SKM-1 treated with dmso at 0.1 percent for 144 hours (cell line): ENCODE measurements at regions not wholly inside any gene's neighbourhood (a gene's known extent, or its start where the extent isn't known, plus 50 kb on each side); places are given as distances from the start of the nearest gene placed in this dataset.
A peak's percentile ranks its signal among the peaks of the same experiment; 100 is the strongest.
"Not testable (repeated sequence)": the region's sequence is repeated elsewhere in the genome, so short reads cannot be mapped to it uniquely, and the experiment has no call there.

Experiments
- DNase-seq: peaks from one replicate; lab custom pipeline; 2025; ENCODE audit not compliant: unreplicated experiment; lab: John Stamatoyannopoulos, UW

GRCh38 chr2:160550048-160550447, 56.4 kb upstream of the RBMS1 start:
- no peak for DNase-seq

DNA sequence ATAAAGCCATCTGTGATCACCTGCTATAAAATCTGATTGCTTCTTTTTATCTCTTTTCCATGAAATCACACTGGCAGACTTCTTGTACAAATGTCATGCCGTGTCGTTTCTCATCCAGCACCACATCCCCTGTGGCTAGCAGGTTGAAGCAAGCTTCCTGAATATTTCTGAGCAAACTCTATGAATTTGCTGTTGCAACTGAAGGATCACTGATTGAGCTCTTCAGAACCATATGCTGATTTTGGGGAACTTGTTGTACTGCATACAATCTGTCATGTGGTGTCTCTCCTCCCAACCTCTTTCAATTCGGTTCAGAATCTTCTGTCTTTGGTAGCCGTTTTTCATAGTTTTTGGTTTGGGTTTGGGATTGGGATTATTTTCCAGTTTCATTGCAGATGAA, 57.7 kb upstream of the RBMS1 start:
- DNase-seq: peak; percentile 50

- no peak for DNase-seq
Measured at GRCh38 chr2:160555420-160556071, 61.9 kb upstream of the RBMS1 start.

GRCh38 chr2:160557903-160558302, 64.3 kb upstream of the RBMS1 start:
- DNase-seq: no peak

GRCh38 chr2:160558531-160558930, 64.9 kb upstream of the RBMS1 start:
- DNase-seq: no peak

- peak; percentile 31 for DNase-seq
Measured at GRCh38 chr2:160561551-160562295, 68.1 kb upstream of the RBMS1 start.

DNA sequence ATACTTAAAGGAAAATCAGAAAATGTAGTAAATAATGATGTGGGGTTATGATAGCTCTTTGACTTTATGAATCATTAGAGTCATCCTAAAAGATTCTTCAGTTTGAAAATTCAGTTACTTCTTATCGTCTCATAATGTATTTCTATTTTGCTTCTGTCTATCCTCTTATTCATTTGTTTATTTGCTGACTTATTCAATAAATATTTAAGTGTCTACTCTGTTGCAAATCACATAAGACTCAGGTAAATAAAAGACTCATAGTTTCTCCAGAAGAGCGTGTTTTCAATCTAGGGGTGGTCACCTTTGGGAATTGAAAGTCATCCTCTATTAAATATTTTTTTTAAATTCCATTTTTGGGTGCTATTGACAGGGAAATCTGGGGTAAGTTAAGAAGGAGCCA, 69.1 kb upstream of the RBMS1 start:
- no peak for DNase-seq

DNA sequence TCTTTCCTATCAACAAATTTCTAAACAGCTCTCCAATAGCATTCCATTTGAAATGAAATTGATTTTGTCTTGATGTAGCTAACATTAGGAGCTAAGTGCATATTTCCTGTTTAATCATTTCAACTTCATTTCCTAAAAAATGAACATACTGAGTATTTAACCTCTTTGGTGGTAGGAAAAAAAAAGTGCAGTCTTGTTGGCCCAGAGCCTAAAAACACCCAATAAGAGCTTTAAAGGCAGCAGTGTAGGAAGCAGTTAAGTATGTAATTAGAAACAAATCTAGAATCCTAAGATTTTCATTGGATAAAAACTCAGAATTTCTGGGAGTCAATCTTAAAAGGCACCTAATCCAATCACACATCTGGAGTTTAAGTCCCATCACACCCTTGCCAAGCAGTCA, 71.0 kb upstream of the RBMS1 start:
- no peak for DNase-seq

DNA sequence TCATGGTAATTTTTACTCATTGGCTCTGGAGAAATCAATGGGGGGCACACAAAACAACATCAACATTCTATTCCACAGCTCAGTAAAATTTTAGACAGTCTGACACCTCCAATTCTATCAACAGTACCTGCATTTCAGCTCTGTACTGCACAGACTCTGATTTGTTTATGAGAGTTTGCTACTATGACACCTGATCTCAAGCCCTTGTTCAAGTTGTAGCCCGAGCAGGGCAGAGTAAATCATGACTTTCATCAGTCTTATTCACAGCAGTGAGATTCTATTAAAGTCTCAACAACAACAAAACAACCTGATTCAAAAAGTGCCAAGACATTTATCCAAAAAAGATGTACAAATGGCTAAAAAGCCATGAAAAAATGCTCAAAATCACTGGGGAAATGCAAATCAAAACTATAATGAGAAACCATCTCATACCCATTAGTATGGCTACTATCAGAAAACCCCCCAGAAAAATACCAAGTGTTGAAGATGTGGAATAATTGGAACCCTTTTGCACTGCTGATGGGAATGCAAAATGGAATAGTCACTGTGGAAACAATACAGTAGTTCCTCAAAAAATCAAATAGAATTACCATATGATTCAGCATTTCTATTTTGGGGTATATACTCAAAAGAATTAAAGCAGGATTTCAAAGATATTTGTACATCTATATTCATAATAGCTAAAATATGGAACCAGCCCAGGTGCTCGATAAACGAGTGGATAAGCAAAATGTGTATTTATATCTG, 71.7 kb upstream of the RBMS1 start:
- DNase-seq: no peak

DNA sequence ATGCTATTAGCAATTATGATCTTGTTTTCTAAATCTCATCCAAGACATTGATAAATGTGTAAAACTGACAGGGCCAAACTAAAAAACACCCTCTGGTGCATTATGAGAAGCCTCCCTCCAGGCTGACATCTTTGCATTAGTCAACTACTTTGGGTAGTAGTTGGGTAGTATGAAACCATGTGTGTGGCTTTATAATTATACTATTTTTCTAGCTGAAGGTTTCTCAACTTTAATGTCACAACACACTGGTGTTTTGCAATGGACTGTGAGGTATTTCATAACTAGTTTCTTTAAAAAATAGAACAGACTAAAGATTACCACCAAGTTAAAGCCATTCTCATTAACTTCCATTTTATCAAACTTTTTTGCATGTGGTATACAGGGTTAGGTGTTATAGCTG, 73.1 kb upstream of the RBMS1 start:
- peak; percentile 85 for DNase-seq

- no peak for DNase-seq
Measured at GRCh38 chr2:160568856-160569255, 75.2 kb upstream of the RBMS1 start.

DNA sequence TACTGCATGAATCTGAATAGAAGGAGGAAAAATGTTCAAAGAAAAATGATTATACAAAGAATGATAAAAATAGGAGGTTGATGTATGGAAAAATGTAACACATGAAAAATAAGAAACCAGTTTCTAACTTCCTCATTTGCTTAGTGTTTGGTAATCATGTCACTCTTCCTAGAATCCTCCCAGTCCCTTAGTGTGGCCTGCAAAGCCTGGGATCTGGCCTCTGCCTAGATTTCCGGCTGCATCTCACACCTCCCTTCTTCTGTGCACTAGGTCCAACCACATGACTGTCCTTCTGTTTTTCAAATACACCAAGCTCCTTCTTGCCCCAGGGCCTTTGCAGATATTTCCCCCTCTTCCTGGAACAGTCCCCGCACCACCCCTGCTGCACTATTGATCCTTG, 76.8 kb upstream of the RBMS1 start:
- DNase-seq: peak; percentile 74

DNA sequence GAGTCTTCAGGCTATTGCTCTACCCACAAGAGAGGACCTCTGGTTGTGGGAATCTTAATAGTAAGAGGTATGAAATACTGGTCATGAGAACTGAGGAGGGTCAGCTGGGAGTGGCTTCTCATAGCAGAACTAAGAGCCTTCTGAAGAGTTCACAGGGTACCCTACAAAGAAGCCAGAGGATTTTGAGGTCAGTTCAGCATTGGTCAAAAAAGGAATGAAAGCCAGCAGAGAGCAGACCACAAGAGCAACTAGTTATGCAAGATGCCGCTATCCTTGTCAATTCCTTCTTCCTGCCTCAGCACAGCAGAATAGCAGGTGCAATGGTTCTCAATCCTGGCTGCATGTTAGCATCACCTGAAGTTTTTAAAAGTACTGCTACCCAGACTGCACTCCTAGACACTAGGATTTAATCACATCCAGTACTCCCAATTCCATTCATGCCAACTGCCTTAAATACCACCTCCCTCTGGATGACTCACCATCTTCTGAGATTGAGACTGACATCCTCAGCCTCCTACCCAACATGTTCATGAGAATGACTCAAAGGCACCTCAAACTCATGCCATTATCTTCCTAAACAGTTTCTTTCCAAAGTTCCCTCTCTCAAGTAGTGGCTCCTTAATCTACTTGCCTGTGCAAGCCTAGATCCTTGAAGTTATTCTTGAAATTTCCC, 81.0 kb upstream of the RBMS1 start:
- peak; percentile 59 for DNase-seq

DNA sequence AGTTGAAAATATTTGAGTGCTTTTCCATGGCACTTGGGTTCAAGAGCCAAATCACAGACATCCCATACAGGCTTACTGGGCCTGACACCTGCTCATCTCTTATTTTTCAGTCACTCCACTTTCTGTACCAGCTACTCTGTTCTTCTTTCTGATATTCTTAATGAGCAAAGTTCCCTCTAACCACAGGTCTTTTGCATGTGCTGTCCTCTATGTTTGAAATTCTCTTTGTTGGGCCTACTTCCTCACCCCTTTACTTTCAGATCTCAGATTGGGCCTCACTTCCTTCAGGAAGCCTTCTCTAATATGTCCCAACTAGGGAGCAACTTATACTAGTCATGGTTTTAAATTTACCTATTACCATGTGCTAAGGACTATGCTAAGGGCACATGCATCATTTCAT, 81.8 kb upstream of the RBMS1 start:
- DNase-seq: no peak

DNA sequence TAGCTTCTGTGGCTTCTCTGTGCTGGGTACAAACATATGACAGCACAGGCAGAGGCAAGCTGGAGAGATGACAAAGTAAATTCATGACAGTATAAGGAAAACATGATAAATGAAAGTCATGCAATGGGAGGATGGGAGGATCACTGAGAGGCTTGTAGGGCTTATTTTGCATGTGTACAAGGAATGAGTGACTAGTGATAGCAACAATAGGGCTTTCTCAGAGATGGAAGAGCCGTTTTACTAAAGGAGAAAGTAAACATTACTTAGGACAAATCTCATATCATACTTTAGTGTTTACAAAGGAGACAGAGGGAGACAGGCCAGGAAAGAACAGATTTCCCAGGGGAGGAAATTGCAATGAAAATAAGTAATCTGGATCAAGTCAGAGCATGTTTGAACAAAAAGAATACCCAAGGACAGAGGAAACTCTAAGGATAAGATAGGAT, 82.5 kb upstream of the RBMS1 start:
- DNase-seq: no peak

DNA sequence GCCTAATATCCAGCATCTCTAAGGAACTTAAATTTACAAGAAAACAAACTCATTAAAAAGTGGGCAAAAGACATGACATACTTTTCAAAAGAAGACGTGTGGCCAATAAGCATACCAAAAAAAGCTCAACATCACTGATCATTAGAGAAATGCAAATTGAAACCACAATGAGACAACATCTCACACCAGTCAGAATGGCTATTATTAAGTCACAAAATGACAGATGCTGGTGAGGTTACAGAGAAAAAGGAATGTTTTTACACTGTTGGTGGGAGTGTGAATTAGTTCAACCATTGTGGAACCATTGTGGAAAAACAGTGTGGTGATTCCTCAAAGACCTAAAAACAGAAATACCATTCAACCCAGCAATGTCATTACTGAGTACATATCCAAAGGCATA, 83.5 kb upstream of the RBMS1 start:
- DNase-seq: not testable (repeated sequence)

DNA sequence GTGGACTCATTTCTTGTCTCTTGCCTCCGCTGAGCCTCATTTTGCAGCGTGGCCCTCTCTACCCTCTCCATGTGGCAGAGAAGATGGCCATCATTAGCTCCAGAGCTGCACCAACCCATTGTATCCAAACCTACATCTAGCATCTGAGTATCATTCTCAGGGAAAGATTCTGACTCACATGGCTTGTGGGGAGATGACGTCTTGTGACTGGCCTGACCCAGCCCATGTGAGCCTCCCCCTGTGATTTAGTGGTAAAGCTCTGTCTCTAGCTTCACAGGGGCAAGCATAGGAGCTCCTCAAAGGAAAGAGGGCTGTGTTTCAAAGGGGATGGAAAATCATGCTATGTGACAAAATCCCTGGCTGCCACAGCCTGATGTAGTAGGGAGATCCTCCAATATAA, 87.4 kb upstream of the RBMS1 start:
- DNase-seq: no peak

DNA sequence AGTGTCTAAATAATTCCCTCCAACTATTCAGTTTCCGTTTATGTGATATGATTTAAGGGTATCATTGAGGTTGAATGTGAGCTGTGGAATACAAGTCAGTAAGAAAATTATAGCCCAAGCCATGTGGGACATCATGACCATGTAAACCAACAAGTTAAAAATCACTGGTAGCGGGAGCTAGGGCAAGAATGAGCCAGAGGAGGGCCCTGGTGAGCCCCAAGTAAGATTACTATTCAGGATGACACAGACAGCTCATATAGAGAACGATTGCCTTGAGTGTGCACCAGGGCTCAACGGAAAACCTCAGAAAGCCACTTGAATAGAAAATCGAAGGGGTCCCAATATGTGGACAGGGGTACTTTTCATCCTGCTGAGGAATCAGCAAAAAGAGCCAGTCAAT, 87.8 kb upstream of the RBMS1 start:
- DNase-seq: no peak

- no peak for DNase-seq
Measured at GRCh38 chr2:160582081-160582480, 88.5 kb upstream of the RBMS1 start.

DNA sequence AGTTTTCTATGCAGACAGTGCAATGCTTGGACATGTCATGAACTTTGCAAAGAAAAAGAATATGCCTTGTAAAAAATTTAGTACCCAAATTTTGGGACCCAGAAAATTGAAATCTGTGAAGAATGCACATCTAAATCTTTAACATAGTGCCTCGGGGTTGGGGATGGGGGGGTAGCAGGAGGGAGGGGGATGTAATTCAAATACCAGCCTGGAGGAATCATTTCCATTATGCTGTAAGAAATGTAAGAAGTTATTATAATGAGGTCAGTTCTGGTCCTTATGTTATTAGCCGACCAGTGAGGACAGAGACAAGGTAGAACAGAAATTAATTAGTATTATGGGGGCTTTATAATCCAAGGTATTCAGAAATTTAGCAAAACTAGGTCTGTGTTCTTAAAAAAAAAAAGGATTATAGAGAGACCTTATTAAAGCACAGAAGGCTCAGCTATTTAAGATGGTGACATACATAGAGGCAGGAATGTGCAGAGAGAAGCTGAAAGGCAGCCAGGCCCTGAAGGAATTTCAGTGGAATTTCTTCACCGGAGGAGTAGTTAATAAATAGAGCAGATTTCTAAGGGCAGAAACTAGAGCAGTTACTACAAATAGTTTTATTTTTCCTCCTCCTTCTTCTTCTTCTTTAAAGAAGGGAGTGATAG, 89.0 kb upstream of the RBMS1 start:
- no peak for DNase-seq

- DNase-seq: no peak
Measured at GRCh38 chr2:160583146-160583535, 89.5 kb upstream of the RBMS1 start.
